Neutrophil (primary cell): ENCODE measurements at regions not wholly inside any gene's neighbourhood (a gene's known extent, or its start where the extent isn't known, plus 50 kb on each side); places are given as distances from the start of the nearest gene placed in this dataset.
"Not testable (repeated sequence)": the region's sequence is repeated elsewhere in the genome, so short reads cannot be mapped to it uniquely, and the experiment has no call there.

Experiments
- H3K27ac ChIP-seq: fragments of 200-600 bp; sonication (generic); 2 replicates; pipeline ENCODE4 v1.5.1; 2016; ENCODE audit warnings: mild to moderate bottlenecking, moderate library complexity
- H3K27me3 ChIP-seq: fragments of 200-600 bp; sonication (generic); 2 replicates; pipeline ENCODE4 v1.6.0; 2016; ENCODE audit warnings: mild to moderate bottlenecking
- H3K36me3 ChIP-seq: fragments of 200-600 bp; sonication (generic); 2 replicates; pipeline ENCODE4 v1.5.1; 2017
- H3K4me1 ChIP-seq, 2 experiments: fragments of 200-600 bp in 1 of 2; sonication (generic) in 1 of 2; 1 replicate in 1 of 2; 2 replicates in 1 of 2; pipeline versions ENCODE4 v1.5.1 to v1.6.1; 2013 to 2016; ENCODE audit warnings: low read depth in 1 of 2, low read length in 1 of 2, mild to moderate bottlenecking in 1 of 2, moderate library complexity in 1 of 2; ENCODE audit not compliant: control insufficient read depth in 1 of 2, insufficient read depth in 1 of 2
- H3K4me3 ChIP-seq, 2 experiments: fragments of 200-600 bp in 1 of 2; sonication (generic) in 1 of 2; 1 replicate in 1 of 2; 2 replicates in 1 of 2; pipeline ENCODE4 v1.5.1; 2013 to 2016; ENCODE audit warnings: low read depth in 1 of 2, low read length in 1 of 2, mild to moderate bottlenecking in 1 of 2, moderate library complexity in 1 of 2
- H3K9me3 ChIP-seq: fragments of 200-600 bp; sonication (generic); 2 replicates; pipeline ENCODE4 v1.5.1; 2016
- TF ChIP-seq, protein P1 (sequence below): fragments of 200-600 bp; sonication (generic); IDR thresholded peaks from 2 replicates; pipeline ENCODE4 v1.5.1; 2016; ENCODE audit warnings: antibody characterized with exemption

DNA sequence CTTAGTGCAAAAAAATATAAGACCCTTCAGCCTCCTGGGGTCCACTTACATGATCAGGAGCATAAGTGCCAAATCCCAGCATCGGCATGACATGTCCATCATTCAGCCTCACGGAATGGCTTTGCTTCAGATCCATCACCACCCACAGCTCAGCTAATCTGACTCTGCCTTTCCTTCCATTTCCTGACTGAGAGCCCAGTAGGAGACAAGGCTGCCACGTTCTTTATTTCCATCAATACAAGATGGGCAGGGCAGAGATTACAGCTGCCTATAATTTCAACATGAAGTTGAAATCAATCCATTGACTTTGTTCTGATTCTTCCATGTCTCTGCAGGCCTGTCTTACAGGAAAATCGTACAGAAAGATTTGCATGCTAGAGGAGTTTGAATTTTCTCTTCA lies 76.4 kb upstream of the UCN3 start:
- H3K4me1 ChIP-seq: peaks cover 41 to 51% of the 10 kb centered on the region in 2 experiments
- no peaks in the 10 kb centered on the region for H3K27me3 ChIP-seq
- H3K9me3 ChIP-seq: no peaks in the 10 kb centered on the region
- no peaks in the 10 kb centered on the region for H3K36me3 ChIP-seq
- H3K27ac ChIP-seq: no peak overlapping the region
- TF ChIP-seq, protein P1, sequence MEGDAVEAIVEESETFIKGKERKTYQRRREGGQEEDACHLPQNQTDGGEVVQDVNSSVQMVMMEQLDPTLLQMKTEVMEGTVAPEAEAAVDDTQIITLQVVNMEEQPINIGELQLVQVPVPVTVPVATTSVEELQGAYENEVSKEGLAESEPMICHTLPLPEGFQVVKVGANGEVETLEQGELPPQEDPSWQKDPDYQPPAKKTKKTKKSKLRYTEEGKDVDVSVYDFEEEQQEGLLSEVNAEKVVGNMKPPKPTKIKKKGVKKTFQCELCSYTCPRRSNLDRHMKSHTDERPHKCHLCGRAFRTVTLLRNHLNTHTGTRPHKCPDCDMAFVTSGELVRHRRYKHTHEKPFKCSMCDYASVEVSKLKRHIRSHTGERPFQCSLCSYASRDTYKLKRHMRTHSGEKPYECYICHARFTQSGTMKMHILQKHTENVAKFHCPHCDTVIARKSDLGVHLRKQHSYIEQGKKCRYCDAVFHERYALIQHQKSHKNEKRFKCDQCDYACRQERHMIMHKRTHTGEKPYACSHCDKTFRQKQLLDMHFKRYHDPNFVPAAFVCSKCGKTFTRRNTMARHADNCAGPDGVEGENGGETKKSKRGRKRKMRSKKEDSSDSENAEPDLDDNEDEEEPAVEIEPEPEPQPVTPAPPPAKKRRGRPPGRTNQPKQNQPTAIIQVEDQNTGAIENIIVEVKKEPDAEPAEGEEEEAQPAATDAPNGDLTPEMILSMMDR: no peak
- H3K4me3 ChIP-seq: no peak overlapping the region

DNA sequence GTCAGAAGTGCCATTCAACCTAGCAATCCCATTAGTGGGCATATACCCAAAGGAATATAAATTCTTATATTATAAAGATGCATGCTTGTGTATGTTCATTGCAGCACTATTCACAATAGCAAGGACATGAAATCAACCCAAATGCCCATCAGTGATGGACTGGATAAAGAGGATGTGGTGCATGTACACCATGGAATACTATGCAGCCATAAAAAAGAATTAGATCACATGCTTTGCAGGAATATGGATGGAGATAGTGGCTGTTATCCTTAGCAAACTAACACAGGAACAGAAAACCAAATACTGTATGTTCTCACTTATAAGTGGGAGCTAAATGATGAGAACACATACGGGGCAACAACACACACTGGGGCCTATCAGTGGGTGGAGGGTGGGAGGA lies 75.5 kb upstream of the UCN3 start:
- H3K4me3 ChIP-seq, H3K27me3 ChIP-seq, H3K27ac ChIP-seq, H3K9me3 ChIP-seq, H3K36me3 ChIP-seq: not testable (repeated sequence)
- H3K4me1 ChIP-seq: peaks cover 40 to 51% of the 10 kb centered on the region in 2 experiments

DNA sequence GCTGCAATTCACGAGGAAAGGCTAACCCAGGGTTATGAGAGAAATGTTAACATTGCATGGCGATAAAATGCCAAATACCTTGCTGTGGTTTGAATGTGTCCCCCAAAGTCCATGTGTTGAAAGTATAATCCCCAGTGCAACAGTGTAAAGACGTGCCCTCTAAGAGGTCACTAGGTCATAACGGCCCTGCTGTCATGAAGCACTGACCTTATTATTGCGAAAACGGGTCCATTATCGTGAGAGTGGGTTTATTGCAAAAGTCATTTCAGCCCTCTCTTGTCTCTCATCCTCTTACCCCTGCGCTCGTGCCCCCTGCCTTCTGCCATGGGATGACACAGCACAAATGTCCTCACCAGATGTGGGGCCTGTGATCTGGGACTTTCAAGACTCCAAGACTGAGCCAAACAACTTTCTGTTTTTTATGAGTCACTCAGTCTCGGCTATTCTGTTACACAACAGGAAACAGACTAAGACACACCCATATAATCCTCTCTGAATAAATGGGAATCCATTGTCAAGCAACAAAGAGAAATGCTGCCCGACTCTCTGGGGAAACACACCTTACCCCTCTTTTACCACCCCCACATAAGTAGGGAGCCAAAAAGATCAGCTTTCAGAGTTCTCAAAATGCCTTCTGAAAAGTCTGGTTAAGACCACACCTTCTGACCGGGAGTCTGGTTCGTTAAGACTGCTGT lies 73.1 kb upstream of the UCN3 start:
- H3K27ac ChIP-seq: peak overlapping the region; percentile 82
- H3K4me1 ChIP-seq: peaks cover 51 to 60% of the 10 kb centered on the region in 2 experiments
- H3K27me3 ChIP-seq: no peaks in the 10 kb centered on the region
- peak overlapping the region; percentile 25 to 46 for H3K4me3 ChIP-seq
- no peaks in the 10 kb centered on the region for H3K9me3 ChIP-seq
- TF ChIP-seq, protein P1: no peak
- no peaks in the 10 kb centered on the region for H3K36me3 ChIP-seq

DNA sequence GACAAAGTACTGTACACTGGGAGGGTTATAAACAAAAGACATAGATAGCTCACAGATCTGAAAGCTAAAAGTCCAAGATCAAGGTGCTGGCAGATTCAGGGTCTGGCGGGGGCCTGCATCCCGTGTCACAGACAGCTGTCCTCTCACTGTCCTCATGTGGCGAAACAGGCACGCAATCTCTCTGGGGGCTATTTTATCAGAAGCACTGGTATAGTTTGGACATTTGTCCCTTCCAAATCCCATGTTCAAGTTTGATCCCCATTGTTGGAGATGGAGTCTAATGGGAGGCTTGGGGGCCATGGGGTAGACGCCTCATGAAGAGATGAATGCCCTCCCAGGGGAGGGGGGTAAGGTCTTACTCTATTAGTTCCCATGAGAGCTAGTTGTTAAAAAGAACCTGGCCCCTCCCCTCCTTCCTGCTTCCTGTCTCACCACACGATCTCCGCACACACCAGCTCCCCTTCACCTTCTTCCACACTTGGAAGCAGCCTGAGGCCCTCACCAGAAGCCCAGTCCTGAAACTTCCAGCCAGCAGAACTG lies 72.5 kb upstream of the UCN3 start:
- H3K4me1 ChIP-seq: peaks cover 57 to 66% of the 10 kb centered on the region in 2 experiments

DNA sequence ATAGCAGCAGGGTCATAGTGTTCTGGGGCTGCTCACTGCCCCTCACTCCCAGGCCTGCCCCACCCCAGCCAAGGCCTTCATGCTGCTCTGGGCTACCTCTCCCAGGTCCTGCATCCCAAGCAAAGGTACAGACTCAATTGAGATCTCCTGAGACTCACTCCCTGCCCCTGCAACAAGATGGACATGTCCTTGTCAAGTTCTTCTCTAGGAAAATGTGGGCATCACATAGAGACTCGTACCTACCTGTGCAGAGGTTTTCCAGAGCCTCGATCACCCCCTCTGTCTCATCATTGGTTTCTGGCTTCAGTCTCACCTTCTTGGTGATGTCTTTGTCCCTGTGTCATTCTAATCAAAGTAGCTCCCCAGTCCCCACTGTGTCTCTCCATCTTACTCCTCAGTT lies 71.8 kb upstream of the UCN3 start:
- not testable (repeated sequence) for H3K9me3 ChIP-seq, H3K27me3 ChIP-seq, H3K36me3 ChIP-seq, H3K4me3 ChIP-seq
- peaks cover 64 to 73% of the 10 kb centered on the region in 2 experiments for H3K4me1 ChIP-seq
- peak overlapping the region; percentile 82 for H3K27ac ChIP-seq

More for the DNA sequence above, 72.5 kb upstream of the UCN3 start:
- Histone ChIP-seq H3K9me3 (no peaks in the 10 kb centered on the region), H3K36me3 (no peaks in the 10 kb centered on the region), H3K27me3 (no peaks in the 10 kb centered on the region), H3K4me3 (peak overlapping the region; percentile 25 to 46), H3K27ac (peak overlapping the region; percentile 82)
- TF ChIP-seq, protein P1: no peak

DNA sequence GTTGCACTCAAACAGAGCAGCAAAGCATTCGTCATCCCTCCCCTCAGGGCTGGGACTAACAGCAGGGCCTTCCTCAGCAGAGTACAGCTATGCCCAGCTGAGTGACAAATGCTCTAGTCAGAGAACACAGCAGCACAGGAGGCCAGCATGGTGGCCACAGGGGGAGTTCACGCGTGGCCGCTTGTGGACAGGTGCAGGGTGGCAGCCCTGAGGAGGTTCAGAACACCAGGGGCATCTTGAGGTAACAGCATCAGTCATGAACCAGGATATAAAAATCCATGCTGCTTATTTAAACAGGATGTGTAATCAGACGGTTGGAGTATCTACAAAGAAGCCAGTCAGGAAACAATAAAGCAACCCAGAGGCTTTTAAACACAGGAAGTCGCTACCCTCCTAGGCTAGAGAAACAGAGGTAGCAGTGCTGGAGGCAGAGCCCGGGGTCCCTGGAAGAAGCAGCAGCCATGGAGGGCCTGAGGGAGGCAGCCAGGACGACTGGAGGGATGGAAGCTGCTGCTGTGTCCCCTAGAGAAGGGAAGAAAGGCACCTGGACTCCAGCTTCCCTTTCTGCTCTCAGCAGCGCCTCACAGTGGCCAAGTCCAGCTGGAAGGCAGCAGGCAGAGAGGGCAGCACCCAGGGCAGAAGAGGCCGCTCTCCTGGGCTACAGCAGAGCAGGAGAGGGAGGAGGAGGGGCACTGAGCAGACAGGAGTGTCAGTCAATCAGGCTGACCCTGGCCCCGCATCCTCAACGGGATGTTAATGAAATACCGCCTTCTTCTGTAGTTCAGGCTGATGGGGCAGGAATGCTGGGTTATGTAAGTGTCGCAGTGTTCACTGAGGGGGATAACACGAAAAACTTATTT lies 70.8 kb upstream of the UCN3 start:
- Histone ChIP-seq H3K4me1 (peaks cover 73 to 81% of the 10 kb centered on the region in 2 experiments), H3K36me3 (no peaks in the 10 kb centered on the region), H3K27me3 (no peaks in the 10 kb centered on the region), H3K9me3 (no peaks in the 10 kb centered on the region), H3K27ac (peak overlapping the region; percentile 70), H3K4me3 (peak overlapping the region in 1 of 2 experiments; percentile 1)
- TF ChIP-seq, protein P1: peak; percentile 63
